GM12891 (cell line): ENCODE measurements at regions not wholly inside any gene's neighbourhood (a gene's known extent, or its start where the extent isn't known, plus 50 kb on each side); places are given as distances from the start of the nearest gene placed in this dataset.

Experiments
- PAX5 ChIP-seq: IDR thresholded peaks from 2 replicates; pipeline ENCODE4 v1.6.1; 2011; ENCODE audit warnings: low read length, moderate library complexity, mild to moderate bottlenecking; ENCODE audit not compliant: insufficient read depth, severe bottlenecking
- POLR2A ChIP-seq: IDR thresholded peaks from 2 replicates; pipeline ENCODE4 v1.6.1; 2011; ENCODE audit warnings: low read depth, low read length, control low read depth
- POLR2AphosphoS5 ChIP-seq: IDR thresholded peaks from 2 replicates; pipeline ENCODE4 v1.6.1; 2011; ENCODE audit warnings: low read depth, low read length, control low read depth
- SPI1 ChIP-seq: IDR thresholded peaks from 2 replicates; pipeline ENCODE4 v1.6.1; 2011; ENCODE audit warnings: low read depth, low read length, control low read depth
- TAF1 ChIP-seq: IDR thresholded peaks from 2 replicates; pipeline ENCODE4 v1.6.1; 2011; ENCODE audit warnings: low read depth, low read length, control low read depth

DNA sequence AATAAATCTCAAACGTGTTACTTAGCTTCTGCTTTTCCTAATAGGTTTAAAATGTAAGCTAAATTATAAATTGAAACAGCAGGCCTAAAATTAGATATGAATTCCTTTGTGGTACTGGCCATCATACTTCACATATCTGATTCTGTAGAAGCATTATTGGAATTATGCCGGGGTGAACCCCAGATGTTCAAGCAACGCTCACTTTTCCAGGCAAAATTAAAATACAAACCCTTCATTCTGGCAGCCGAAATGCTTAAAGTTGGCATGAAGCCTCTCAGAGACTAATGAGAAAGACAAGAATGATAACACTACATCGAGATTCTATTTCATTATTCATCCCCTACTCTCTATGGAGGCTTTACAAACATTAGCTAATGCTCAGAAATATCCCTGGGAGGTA lies 1352.7 kb upstream of the ADGRL2 start:
- TF ChIP-seq POLR2AphosphoS5 = no peak
- TF ChIP-seq POLR2A = no peak
- TF ChIP-seq PAX5 = no peak
- TF ChIP-seq SPI1 = no peak
- TF ChIP-seq TAF1 = no peak
